ENCODE measurements at regions not wholly inside any gene's neighbourhood (a gene's known extent, or its start where the extent isn't known, plus 50 kb on each side); places are given as distances from the start of the nearest gene placed in this dataset.

DNA sequence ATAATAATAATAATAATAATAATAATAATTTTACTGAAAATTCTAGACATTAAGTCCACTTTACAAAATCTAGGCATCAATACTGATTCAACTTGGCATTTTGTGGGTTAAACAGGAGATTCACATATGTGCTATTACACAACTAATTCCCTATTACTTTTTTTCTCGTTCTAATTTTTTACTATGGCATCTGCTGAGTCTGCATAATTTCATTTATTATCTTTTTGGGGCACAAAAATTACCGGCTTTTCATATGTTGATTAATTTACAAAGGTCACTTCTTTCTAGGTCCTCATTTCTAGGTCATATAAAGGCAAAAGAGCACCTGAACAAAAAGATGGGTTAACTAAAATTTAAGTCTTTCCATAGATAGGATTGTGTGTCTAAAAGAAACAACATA, 1357.8 kb upstream of the ADGRB3 start:
- no peak for TF ChIP-seq EZH2 (IDR thresholded peaks at IDR 0.05; ENCODE audit: low read length, unreplicated experiment)
- TF ChIP-seq, protein P1, sequence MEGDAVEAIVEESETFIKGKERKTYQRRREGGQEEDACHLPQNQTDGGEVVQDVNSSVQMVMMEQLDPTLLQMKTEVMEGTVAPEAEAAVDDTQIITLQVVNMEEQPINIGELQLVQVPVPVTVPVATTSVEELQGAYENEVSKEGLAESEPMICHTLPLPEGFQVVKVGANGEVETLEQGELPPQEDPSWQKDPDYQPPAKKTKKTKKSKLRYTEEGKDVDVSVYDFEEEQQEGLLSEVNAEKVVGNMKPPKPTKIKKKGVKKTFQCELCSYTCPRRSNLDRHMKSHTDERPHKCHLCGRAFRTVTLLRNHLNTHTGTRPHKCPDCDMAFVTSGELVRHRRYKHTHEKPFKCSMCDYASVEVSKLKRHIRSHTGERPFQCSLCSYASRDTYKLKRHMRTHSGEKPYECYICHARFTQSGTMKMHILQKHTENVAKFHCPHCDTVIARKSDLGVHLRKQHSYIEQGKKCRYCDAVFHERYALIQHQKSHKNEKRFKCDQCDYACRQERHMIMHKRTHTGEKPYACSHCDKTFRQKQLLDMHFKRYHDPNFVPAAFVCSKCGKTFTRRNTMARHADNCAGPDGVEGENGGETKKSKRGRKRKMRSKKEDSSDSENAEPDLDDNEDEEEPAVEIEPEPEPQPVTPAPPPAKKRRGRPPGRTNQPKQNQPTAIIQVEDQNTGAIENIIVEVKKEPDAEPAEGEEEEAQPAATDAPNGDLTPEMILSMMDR (conservative IDR thresholded peaks at IDR 0.05; ENCODE audit: low read depth, low read length) = no peak
- TF ChIP-seq EZH2phosphoT487 (IDR thresholded peaks at IDR 0.05; ENCODE audit: borderline replicate concordance, low read length) = no peak
- H3K9me3 ChIP-seq (ENCODE audit: low read length) = no peaks in the 10 kb centered on the region
- no peaks in the 10 kb centered on the region for H3F3A ChIP-seq (ENCODE audit: low read length, unreplicated experiment)

GRCh38 chr6:67265996-67266921, 1368.8 kb upstream of the ADGRB3 start:
- TF ChIP-seq, protein P1 (conservative IDR thresholded peaks at IDR 0.05; ENCODE audit: low read depth, low read length) = no peak
- TF ChIP-seq EZH2 (IDR thresholded peaks at IDR 0.05; ENCODE audit: low read length, unreplicated experiment) (no peak), EZH2phosphoT487 (IDR thresholded peaks at IDR 0.05; ENCODE audit: borderline replicate concordance, low read length) (no peak)
- POLR2A ChIA-PET (ENCODE audit: unreplicated experiment) = no interaction called here

More for the DNA sequence above, 1357.8 kb upstream of the ADGRB3 start:
- H3K9ac ChIP-seq (ENCODE audit: low read length) = no peak overlapping the region
- no peak overlapping the region for H2AFZ ChIP-seq (ENCODE audit: low read length)
- intact Hi-C loops (cut with micrococcal nuclease) = no loop called here
- DNase-seq (no peak), ATAC-seq (no peak)
- no peaks in the 10 kb centered on the region for H3K36me3 ChIP-seq (ENCODE audit: low read depth, low read length)
- H3K79me2 ChIP-seq (ENCODE audit: low read length) = no peaks in the 10 kb centered on the region
- no peaks in the 10 kb centered on the region for H3K9me2 ChIP-seq (replicated peaks; ENCODE audit: low read length)
- H4K20me1 ChIP-seq (ENCODE audit: low read length) = no peaks in the 10 kb centered on the region
- H3K27ac ChIP-seq (ENCODE audit: low read length) = no peak overlapping the region
- H3K4me1 ChIP-seq (ENCODE audit: insufficient read depth, low read length) = no peaks in the 10 kb centered on the region
- no TSS peak for BruUV-seq (replicated peaks)
- CTCF ChIA-PET = no interaction called here
- no peak overlapping the region for H3K4me3 ChIP-seq (ENCODE audit: low read length)
- POLR2A ChIA-PET (ENCODE audit: unreplicated experiment) = no interaction called here
- H3K27me3 ChIP-seq (ENCODE audit: low read length) = no peaks in the 10 kb centered on the region
- no peak overlapping the region for H3K4me2 ChIP-seq (ENCODE audit: low read length)

DNA sequence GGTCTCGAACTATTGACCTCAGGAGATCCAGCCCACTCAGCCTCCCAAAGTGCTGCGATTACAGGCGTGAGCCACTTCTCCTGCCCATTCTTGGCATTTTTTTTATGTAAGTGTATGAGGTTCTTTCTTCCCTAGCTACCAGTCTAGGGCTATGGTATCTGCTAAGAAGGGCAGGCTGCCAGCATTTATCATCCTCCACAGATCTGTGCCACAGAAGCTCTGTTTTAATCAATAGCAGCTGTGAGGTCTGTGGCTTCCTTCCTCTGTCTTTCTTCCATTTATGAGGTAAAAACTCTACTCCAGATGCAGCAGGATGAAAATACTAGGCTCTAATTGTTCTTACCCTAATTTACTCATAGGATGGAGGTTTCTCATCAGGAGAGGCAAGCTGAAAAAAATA, 1382.4 kb upstream of the ADGRB3 start:
- Histone ChIP-seq H3K27me3 (ENCODE audit: low read length) (no peaks in the 10 kb centered on the region), H3K27ac (ENCODE audit: low read length) (no peak overlapping the region), H3K4me2 (ENCODE audit: low read length) (no peak overlapping the region), H3K4me3 (ENCODE audit: low read length) (no peak overlapping the region), H3F3A (ENCODE audit: low read length, unreplicated experiment) (no peaks in the 10 kb centered on the region), H2AFZ (ENCODE audit: low read length) (no peak overlapping the region), H3K36me3 (ENCODE audit: low read depth, low read length) (no peaks in the 10 kb centered on the region), H3K4me1 (ENCODE audit: insufficient read depth, low read length) (no peaks in the 10 kb centered on the region), H3K79me2 (ENCODE audit: low read length) (no peaks in the 10 kb centered on the region), H3K9me2 (replicated peaks; ENCODE audit: low read length) (no peaks in the 10 kb centered on the region), H3K9me3 (ENCODE audit: low read length) (no peaks in the 10 kb centered on the region), H3K9ac (ENCODE audit: low read length) (no peak overlapping the region), H4K20me1 (ENCODE audit: low read length) (no peaks in the 10 kb centered on the region)
- ATAC-seq (no peak), DNase-seq (no peak)
- ChIA-PET CTCF (no interaction called here), POLR2A (ENCODE audit: unreplicated experiment) (no interaction called here)
- intact Hi-C loops (cut with micrococcal nuclease) = no loop called here
- BruUV-seq (replicated peaks) = no TSS peak
- TF ChIP-seq EZH2phosphoT487 (IDR thresholded peaks at IDR 0.05; ENCODE audit: borderline replicate concordance, low read length) = no peak
- TF ChIP-seq, protein P1 (conservative IDR thresholded peaks at IDR 0.05; ENCODE audit: low read depth, low read length) = no peak

More at GRCh38 chr6:67265996-67266921, 1368.8 kb upstream of the ADGRB3 start:
- intact Hi-C loops (cut with micrococcal nuclease) = no loop called here
- no peaks in the 10 kb centered on the region for H3K36me3 ChIP-seq (ENCODE audit: low read depth, low read length)
- H3K9me3 ChIP-seq (ENCODE audit: low read length) = no peaks in the 10 kb centered on the region
- H3K27ac ChIP-seq (ENCODE audit: low read length) = no peak overlapping the region
- H3K9me2 ChIP-seq (replicated peaks; ENCODE audit: low read length) = no peaks in the 10 kb centered on the region
- no peak overlapping the region for H2AFZ ChIP-seq (ENCODE audit: low read length)
- CTCF ChIA-PET = no interaction called here
- no peak for DNase-seq
- no peak for ATAC-seq
- no peak overlapping the region for H3K4me2 ChIP-seq (ENCODE audit: low read length)
- no peaks in the 10 kb centered on the region for H3F3A ChIP-seq (ENCODE audit: low read length, unreplicated experiment)
- H3K27me3 ChIP-seq (ENCODE audit: low read length) = no peaks in the 10 kb centered on the region
- no TSS peak for BruUV-seq (replicated peaks)
- H3K79me2 ChIP-seq (ENCODE audit: low read length) = no peaks in the 10 kb centered on the region
- H4K20me1 ChIP-seq (ENCODE audit: low read length) = no peaks in the 10 kb centered on the region
- no peak overlapping the region for H3K4me3 ChIP-seq (ENCODE audit: low read length)
- H3K9ac ChIP-seq (ENCODE audit: low read length) = no peak overlapping the region
- no peaks in the 10 kb centered on the region for H3K4me1 ChIP-seq (ENCODE audit: insufficient read depth, low read length)
